NT2/D1 (cell line): ENCODE measurements at regions not wholly inside any gene's neighbourhood (a gene's known extent, or its start where the extent isn't known, plus 50 kb on each side); places are given as distances from the start of the nearest gene placed in this dataset.

Experiments used
- SUZ12 ChIP-seq: IDR thresholded peaks from 2 replicates; pipeline ENCODE4 v1.6.1; 2011; ENCODE audit not compliant: insufficient read length, insufficient read depth; ENCODE audit errors: extremely low read depth
- YY1 ChIP-seq: IDR thresholded peaks from 2 replicates; pipeline ENCODE4 v1.6.1; 2011; ENCODE audit not compliant: insufficient read length, insufficient read depth

DNA sequence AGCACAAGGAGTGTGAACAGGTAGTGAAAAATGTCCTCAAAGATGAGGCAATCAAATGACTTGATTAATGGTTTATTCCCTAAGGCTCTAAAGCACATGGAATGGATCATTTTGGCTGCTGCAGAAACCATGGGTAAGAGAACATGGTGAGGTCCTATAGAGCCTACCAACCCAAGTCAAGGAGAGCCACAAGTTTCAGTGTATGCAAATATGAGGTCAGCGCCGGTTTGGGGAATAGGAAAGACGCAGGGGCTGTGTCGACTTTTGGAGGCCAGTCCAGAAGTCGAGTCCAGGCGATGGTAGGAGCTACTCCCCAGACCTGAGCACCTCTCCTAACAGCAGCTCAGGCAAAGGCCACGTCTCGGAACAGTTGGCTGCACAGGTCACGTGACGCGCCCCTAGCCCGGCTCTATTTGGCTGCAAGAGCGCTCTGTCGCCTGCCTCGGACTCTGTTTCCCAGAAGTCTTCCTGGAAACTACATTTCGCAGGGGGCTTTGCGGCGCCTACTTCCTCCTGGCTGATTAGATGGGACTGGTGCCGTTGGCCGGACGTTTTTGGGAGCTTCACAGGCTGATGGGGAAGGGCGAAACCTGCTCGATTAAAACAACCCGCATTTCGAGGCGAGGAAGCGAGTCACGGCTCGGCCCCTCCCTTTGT, 74.4 kb upstream of the CHD6 start:
- TF ChIP-seq YY1: no peak
- TF ChIP-seq SUZ12: no peak
